HepG2 (cell line): ENCODE measurements at regions not wholly inside any gene's neighbourhood (a gene's known extent, or its start where the extent isn't known, plus 50 kb on each side); places are given as distances from the start of the nearest gene placed in this dataset.

ENCODE experiments used
- ELF4 ChIP-seq: sonication (generic); formaldehyde crosslinking; IDR thresholded peaks from 2 replicates; pipeline ENCODE4 v1.5.0; 2020; ENCODE audit warnings: missing genetic modification reagents, mild to moderate bottlenecking, moderate library complexity, borderline replicate concordance
- MBNL3 ChIP-seq: fragments of 250-450 bp; sonication (Bioruptor Pico); conservative IDR thresholded peaks from 2 replicates; pipeline ENCODE4 v1.8.0; 2022; ENCODE audit warnings: mild to moderate bottlenecking, inconsistent platforms
- ZBTB2 ChIP-seq: sonication (generic); formaldehyde crosslinking; IDR thresholded peaks from 2 replicates; pipeline ENCODE4 v1.8.0; 2022; ENCODE audit warnings: low read depth, missing genetic modification reagents
- ZBTB39 ChIP-seq: sonication (generic); formaldehyde crosslinking; IDR thresholded peaks from 2 replicates; pipeline ENCODE4 v1.5.0; 2020; ENCODE audit warnings: missing genetic modification reagents
- ZFP91 ChIP-seq: sonication (generic); formaldehyde crosslinking; IDR thresholded peaks from 2 replicates; pipeline ENCODE4 v1.9.0; 2022; ENCODE audit warnings: missing genetic modification reagents, mild to moderate bottlenecking, borderline replicate concordance
- ZNF326 ChIP-seq: sonication (generic); formaldehyde crosslinking; IDR thresholded peaks from 2 replicates; pipeline ENCODE4 v1.4.0; 2020; ENCODE audit warnings: missing genetic modification reagents, borderline replicate concordance
- ZNF615 ChIP-seq: sonication (generic); formaldehyde crosslinking; IDR thresholded peaks from 2 replicates; pipeline ENCODE4 v1.5.0; 2020; ENCODE audit warnings: mild to moderate bottlenecking, missing genetic modification reagents, borderline replicate concordance
- ZNF713 ChIP-seq: sonication (generic); formaldehyde crosslinking; IDR thresholded peaks from 2 replicates; pipeline ENCODE4 v1.4.0; 2020; ENCODE audit warnings: mild to moderate bottlenecking, missing genetic modification reagents
- ZNF772 ChIP-seq: sonication (generic); formaldehyde crosslinking; IDR thresholded peaks from 2 replicates; pipeline ENCODE4 v1.5.0; 2020; ENCODE audit warnings: mild to moderate bottlenecking, missing genetic modification reagents

GRCh38 chr4:175380841-175381240, 431.2 kb downstream of the GPM6A start (continued):
- TF ChIP-seq ZBTB2 (CRISPR knock-in tag) (no peak), MBNL3 (no peak), ZNF615 (no peak), ZNF772 (CRISPR knock-in tag) (no peak), ZNF713 (CRISPR knock-in tag) (no peak), ZNF326 (CRISPR knock-in tag) (no peak), ELF4 (CRISPR knock-in tag) (no peak), ZFP91 (CRISPR knock-in tag) (no peak), ZBTB39 (CRISPR knock-in tag) (no peak)
